Suprapubic skin (tissue), 4 donors: ENCODE measurements at regions not wholly inside any gene's neighbourhood (a gene's known extent, or its start where the extent isn't known, plus 50 kb on each side); places are given as distances from the start of the nearest gene placed in this dataset.

Experiments used
- DNase-seq, 2 donors: peaks; one replicate each; pipeline ENCODE4 v3.0.0-alpha.2; 2019; ENCODE audit warnings: low spot score in 2 of 2
- H3K27ac ChIP-seq: fragments of 200-600 bp; sonication (generic); one replicate; pipeline ENCODE4 v1.5.1; 2019
- H3K27me3 ChIP-seq: fragments of 200-600 bp; sonication (generic); one replicate; pipeline ENCODE4 v1.5.1; 2019
- H3K36me3 ChIP-seq: fragments of 200-600 bp; sonication (generic); one replicate; pipeline ENCODE4 v1.5.1; 2019
- H3K4me1 ChIP-seq: fragments of 200-600 bp; sonication (generic); one replicate; pipeline ENCODE4 v1.5.1; 2019
- H3K4me3 ChIP-seq: fragments of 200-600 bp; sonication (generic); one replicate; pipeline ENCODE4 v1.5.1; 2019; ENCODE audit warnings: mild to moderate bottlenecking
- H3K9me3 ChIP-seq: fragments of 200-600 bp; sonication (generic); one replicate; pipeline ENCODE4 v1.5.1; 2019
- CTCF ChIP-seq, 2 donors: fragments of 200-600 bp in 1 of 2; fragments of 450-650 bp in 1 of 2; sonication (generic) in 1 of 2; IDR thresholded peaks; one replicate each; pipeline ENCODE4 v1.5.1; 2016 to 2019; ENCODE audit warnings: antibody characterized with exemption in 2 of 2, mild to moderate bottlenecking in 1 of 2, moderate library complexity in 1 of 2
- EP300 ChIP-seq: sonication (generic); formaldehyde crosslinking; IDR thresholded peaks from one replicate; pipeline ENCODE4 v1.6.1; 2017; ENCODE audit warnings: antibody characterized with exemption
- POLR2A ChIP-seq, 2 donors: fragments of 450-650 bp; IDR thresholded peaks; one replicate each; pipeline ENCODE4 v1.6.1; 2017; ENCODE audit warnings: antibody characterized with exemption in 2 of 2, mild to moderate bottlenecking in 2 of 2, moderate library complexity in 2 of 2
- POLR2AphosphoS5 ChIP-seq, 3 donors: sonication (generic); formaldehyde crosslinking; IDR thresholded peaks; one replicate each; pipeline ENCODE4 v1.6.1; 2017; ENCODE audit warnings: antibody characterized with exemption in 3 of 3
- WGBS: methylation state at CpG from one replicate; pipeline ENCODE4 v1.1.5; 2018; 5-methylcytosine and 5-hydroxymethylcytosine counted together

GRCh38 chr6:147811913-147812629 lies 303.6 kb downstream of the SAMD5 start:
- TF ChIP-seq POLR2A (IDR thresholded peaks at IDR 0.05) (no peak), CTCF (IDR thresholded peaks at IDR 0.05) (no peak)
- H3K4me1 ChIP-seq: no peaks in the 10 kb centered on the region
- H3K9me3 ChIP-seq: no peaks in the 10 kb centered on the region
- no peak overlapping the region for H3K27ac ChIP-seq
- no peak overlapping the region for H3K4me3 ChIP-seq
- no peaks in the 10 kb centered on the region for H3K27me3 ChIP-seq
- 57% methylated on average over 6 of the region's 6 CpGs for WGBS
- no peak for DNase-seq
- H3K36me3 ChIP-seq: no peaks in the 10 kb centered on the region

GRCh38 chr6:147817042-147817689 lies 308.7 kb downstream of the SAMD5 start:
- Histone ChIP-seq H3K4me3 (no peak overlapping the region), H3K4me1 (no peaks in the 10 kb centered on the region), H3K9me3 (no peaks in the 10 kb centered on the region), H3K36me3 (no peaks in the 10 kb centered on the region), H3K27me3 (no peaks in the 10 kb centered on the region), H3K27ac (no peak overlapping the region)
- 80% methylated on average over 4 of the region's 4 CpGs for whole genome bisulfite sequencing
- DNase-seq: no peak
- no peak for TF ChIP-seq POLR2A (IDR thresholded peaks at IDR 0.05)
- TF ChIP-seq EP300: no peak
- no peak for TF ChIP-seq POLR2AphosphoS5 (IDR thresholded peaks at IDR 0.05)
- no peak for TF ChIP-seq CTCF (IDR thresholded peaks at IDR 0.05)

GRCh38 chr6:147820520-147820919 lies 312.0 kb downstream of the SAMD5 start:
- no peak for DNase-seq
- TF ChIP-seq CTCF (IDR thresholded peaks at IDR 0.05) (no peak), EP300 (no peak), POLR2A (IDR thresholded peaks at IDR 0.05) (no peak), POLR2AphosphoS5 (IDR thresholded peaks at IDR 0.05) (no peak)

GRCh38 chr6:147821295-147821897 lies 312.9 kb downstream of the SAMD5 start:
- TF ChIP-seq POLR2A (IDR thresholded peaks at IDR 0.05): no peak
- TF ChIP-seq POLR2AphosphoS5 (IDR thresholded peaks at IDR 0.05): no peak
- no peak for TF ChIP-seq CTCF (IDR thresholded peaks at IDR 0.05)
- TF ChIP-seq EP300: no peak
- WGBS: 83% methylated on average over 14 of the region's 14 CpGs

More at GRCh38 chr6:147820520-147820919, 312.0 kb downstream of the SAMD5 start:
- no peaks in the 10 kb centered on the region for H3K27me3 ChIP-seq
- WGBS: 86% methylated on average over 6 of the region's 6 CpGs
- no peaks in the 10 kb centered on the region for H3K36me3 ChIP-seq
- H3K9me3 ChIP-seq: no peaks in the 10 kb centered on the region
- H3K4me3 ChIP-seq: no peak overlapping the region
- no peak overlapping the region for H3K27ac ChIP-seq
- no peaks in the 10 kb centered on the region for H3K4me1 ChIP-seq

GRCh38 chr6:147823936-147824335 lies 315.4 kb downstream of the SAMD5 start:
- no peak for DNase-seq
- 66% methylated on average over 2 of the region's 2 CpGs for WGBS

More at GRCh38 chr6:147821295-147821897, 312.9 kb downstream of the SAMD5 start:
- no peak overlapping the region for H3K4me3 ChIP-seq
- no peaks in the 10 kb centered on the region for H3K27me3 ChIP-seq
- no peaks in the 10 kb centered on the region for H3K9me3 ChIP-seq
- no peaks in the 10 kb centered on the region for H3K36me3 ChIP-seq
- DNase-seq: no peak
- no peaks in the 10 kb centered on the region for H3K4me1 ChIP-seq
- H3K27ac ChIP-seq: no peak overlapping the region

More at GRCh38 chr6:147823936-147824335, 315.4 kb downstream of the SAMD5 start:
- no peaks in the 10 kb centered on the region for H3K36me3 ChIP-seq
- no peaks in the 10 kb centered on the region for H3K9me3 ChIP-seq
- no peak overlapping the region for H3K27ac ChIP-seq
- H3K27me3 ChIP-seq: no peaks in the 10 kb centered on the region
- TF ChIP-seq POLR2A (IDR thresholded peaks at IDR 0.05) (no peak), CTCF (IDR thresholded peaks at IDR 0.05) (no peak), POLR2AphosphoS5 (IDR thresholded peaks at IDR 0.05) (no peak), EP300 (no peak)
- no peak overlapping the region for H3K4me3 ChIP-seq
- no peaks in the 10 kb centered on the region for H3K4me1 ChIP-seq
